Naive thymus-derived CD8-positive, alpha-beta T cell (primary cell): ENCODE measurements at regions not wholly inside any gene's neighbourhood (a gene's known extent, or its start where the extent isn't known, plus 50 kb on each side); places are given as distances from the start of the nearest gene placed in this dataset.

ENCODE experiments used
- ATAC-seq, 2 donors: fragments of 150-1000 bp; cut with Tn5 transposase in 1 of 2; sonication (Bioruptor Pico), chemical (Tn5 transposase) in 1 of 2; 1 replicate in 1 of 2; 2 replicates in 1 of 2; pipeline ENCODE4 v1.10.0; 2021; ENCODE audit warnings: mild to moderate bottlenecking in 2 of 2, moderate library complexity in 2 of 2
- POLR2A ChIA-PET: fragments of 350-600 bp; sonication (Branson Sonifier 250); formaldehyde crosslinking; loops from one replicate; lab custom pipeline; 2021; ENCODE audit warnings: antibody characterized with exemption; lab: Charles Lee
- DNase-seq, 10 donors: peaks; one replicate each; pipeline versions ENCODE4 v3.0.0 to v3.0.0-alpha.2; 2020 to 2022
- H3K27ac Mint-ChIP-seq, 10 donors: one replicate each; pipeline ENCODE4 v1.8.0; 2020 to 2022; ENCODE audit warnings: mild to moderate bottlenecking in 10 of 10, mixed read lengths in 10 of 10, moderate library complexity in 4 of 10, inconsistent platforms in 1 of 10
- H3K27me3 Mint-ChIP-seq, 5 donors: one replicate each; pipeline ENCODE4 v1.8.0; 2021 to 2022; ENCODE audit warnings: mixed read lengths in 5 of 5
- H3K36me3 Mint-ChIP-seq, 3 donors: one replicate each; pipeline ENCODE4 v1.8.0; 2020 to 2022; ENCODE audit warnings: mixed read lengths in 3 of 3, mild to moderate bottlenecking in 2 of 3, inconsistent platforms in 1 of 3
- H3K4me1 Mint-ChIP-seq, 4 donors: one replicate each; pipeline ENCODE4 v1.8.0; 2021 to 2022; ENCODE audit warnings: mixed read lengths in 4 of 4
- H3K4me3 Mint-ChIP-seq, 10 donors: one replicate each; pipeline ENCODE4 v1.8.0; 2020 to 2022; ENCODE audit warnings: mild to moderate bottlenecking in 10 of 10, mixed read lengths in 10 of 10, moderate library complexity in 6 of 10, inconsistent platforms in 1 of 10
- H3K9me3 Mint-ChIP-seq, 9 donors: one replicate each; pipeline ENCODE4 v1.8.0; 2020 to 2022; ENCODE audit warnings: mixed read lengths in 9 of 9, mild to moderate bottlenecking in 3 of 9, inconsistent platforms in 1 of 9, moderate library complexity in 1 of 9

GRCh38 chr1:81006502-81006901, 794.2 kb upstream of the ADGRL2 start:
- no peak for ATAC-seq
- POLR2A ChIA-PET: no interaction called here
- H3K27me3 Mint-ChIP-seq: no peaks in the 10 kb centered on the region
- peaks cover 0 to 29% (median 3%) of the 10 kb centered on the region in 9 donors for H3K9me3 Mint-ChIP-seq
- DNase-seq: no peak
- no peaks in the 10 kb centered on the region for H3K36me3 Mint-ChIP-seq
- no peak overlapping the region for H3K4me3 Mint-ChIP-seq
- no peaks in the 10 kb centered on the region for H3K4me1 Mint-ChIP-seq
- H3K27ac Mint-ChIP-seq: no peak overlapping the region

GRCh38 chr1:81004011-81004410, 796.7 kb upstream of the ADGRL2 start:
- Mint-ChIP-seq H3K27ac (no peak overlapping the region), H3K36me3 (peaks cover 0 to 5% (median 0%) of the 10 kb centered on the region in 3 donors), H3K4me3 (no peak overlapping the region), H3K27me3 (no peaks in the 10 kb centered on the region), H3K9me3 (peaks cover 0 to 31% (median 7%) of the 10 kb centered on the region in 9 donors), H3K4me1 (no peaks in the 10 kb centered on the region)
- DNase-seq (no peak), ATAC-seq (no peak)
- POLR2A ChIA-PET: no interaction called here

GRCh38 chr1:80994934-80995333, 805.8 kb upstream of the ADGRL2 start:
- POLR2A ChIA-PET: no interaction called here
- H3K4me3 Mint-ChIP-seq: no peak overlapping the region
- H3K27ac Mint-ChIP-seq: no peak overlapping the region
- no peaks in the 10 kb centered on the region for H3K27me3 Mint-ChIP-seq
- DNase-seq (no peak), ATAC-seq (no peak)
- peaks cover 0 to 17% (median 2%) of the 10 kb centered on the region in 9 donors for H3K9me3 Mint-ChIP-seq
- H3K4me1 Mint-ChIP-seq: peaks cover 0 to 3% (median 0%) of the 10 kb centered on the region in 4 donors
- H3K36me3 Mint-ChIP-seq: no peaks in the 10 kb centered on the region

GRCh38 chr1:80994038-80994437, 806.7 kb upstream of the ADGRL2 start:
- Mint-ChIP-seq H3K9me3 (peaks cover 0 to 17% (median 6%) of the 10 kb centered on the region in 9 donors), H3K4me1 (peaks cover 0 to 3% (median 0%) of the 10 kb centered on the region in 4 donors), H3K36me3 (no peaks in the 10 kb centered on the region), H3K27ac (no peak overlapping the region), H3K27me3 (no peaks in the 10 kb centered on the region), H3K4me3 (no peak overlapping the region)
- DNase-seq (no peak), ATAC-seq (no peak)
- POLR2A ChIA-PET: no interaction called here

GRCh38 chr1:80993154-80993980, 807.4 kb upstream of the ADGRL2 start:
- Mint-ChIP-seq H3K27ac (no peak overlapping the region), H3K4me1 (peaks cover 0 to 3% (median 0%) of the 10 kb centered on the region in 4 donors), H3K36me3 (no peaks in the 10 kb centered on the region), H3K9me3 (peaks cover 0 to 17% (median 6%) of the 10 kb centered on the region in 9 donors), H3K4me3 (no peak overlapping the region), H3K27me3 (no peaks in the 10 kb centered on the region)
- ATAC-seq (no peak), DNase-seq (no peak)
- POLR2A ChIA-PET: no interaction called here

- no peak for DNase-seq
- no peaks in the 10 kb centered on the region for H3K4me1 Mint-ChIP-seq
- no peak overlapping the region for H3K4me3 Mint-ChIP-seq
- H3K36me3 Mint-ChIP-seq: no peaks in the 10 kb centered on the region
- POLR2A ChIA-PET: no interaction called here
- no peak overlapping the region for H3K27ac Mint-ChIP-seq
- peaks cover 0 to 16% (median 2%) of the 10 kb centered on the region in 9 donors for H3K9me3 Mint-ChIP-seq
- no peaks in the 10 kb centered on the region for H3K27me3 Mint-ChIP-seq
- no peak for ATAC-seq
Observed at GRCh38 chr1:80989455-80989854, 811.3 kb upstream of the ADGRL2 start.

- Mint-ChIP-seq H3K4me1 (no peaks in the 10 kb centered on the region), H3K27ac (peak overlapping the region in 1 of 10 donors; percentile 42), H3K4me3 (no peak overlapping the region), H3K27me3 (no peaks in the 10 kb centered on the region), H3K36me3 (no peaks in the 10 kb centered on the region), H3K9me3 (peaks cover 0 to 16% (median 0%) of the 10 kb centered on the region in 9 donors)
- ATAC-seq: no peak
- DNase-seq: no peak
- POLR2A ChIA-PET: no interaction called here
Observed at GRCh38 chr1:80988926-80989325, 811.8 kb upstream of the ADGRL2 start.

GRCh38 chr1:80987824-80988223, 812.9 kb upstream of the ADGRL2 start:
- Mint-ChIP-seq H3K9me3 (peaks cover 0 to 16% (median 0%) of the 10 kb centered on the region in 9 donors), H3K4me1 (no peaks in the 10 kb centered on the region), H3K4me3 (no peak overlapping the region), H3K27me3 (no peaks in the 10 kb centered on the region), H3K27ac (no peak overlapping the region), H3K36me3 (no peaks in the 10 kb centered on the region)
- no peak for ATAC-seq
- no peak for DNase-seq
- POLR2A ChIA-PET: no interaction called here

- Mint-ChIP-seq H3K4me1 (no peaks in the 10 kb centered on the region), H3K27ac (no peak overlapping the region), H3K36me3 (no peaks in the 10 kb centered on the region), H3K27me3 (no peaks in the 10 kb centered on the region), H3K4me3 (no peak overlapping the region), H3K9me3 (peaks cover 0 to 16% (median under 1%) of the 10 kb centered on the region in 9 donors)
- DNase-seq (no peak), ATAC-seq (no peak)
- POLR2A ChIA-PET: no interaction called here
Observed at GRCh38 chr1:80987106-80987505, 813.6 kb upstream of the ADGRL2 start.

- Mint-ChIP-seq H3K36me3 (no peaks in the 10 kb centered on the region), H3K4me1 (peaks cover 0 to 1% (median 0%) of the 10 kb centered on the region in 4 donors), H3K9me3 (peaks cover 0 to 23% (median 9%) of the 10 kb centered on the region in 9 donors), H3K27ac (no peak overlapping the region), H3K27me3 (no peaks in the 10 kb centered on the region), H3K4me3 (no peak overlapping the region)
- no peak for DNase-seq
- ATAC-seq: no peak
- POLR2A ChIA-PET: no interaction called here
Observed at GRCh38 chr1:80982831-80983230, 817.9 kb upstream of the ADGRL2 start.

GRCh38 chr1:80973101-80973500, 827.6 kb upstream of the ADGRL2 start:
- H3K27ac Mint-ChIP-seq: no peak overlapping the region
- DNase-seq: no peak
- no peak for ATAC-seq
- no peaks in the 10 kb centered on the region for H3K36me3 Mint-ChIP-seq
- H3K27me3 Mint-ChIP-seq: no peaks in the 10 kb centered on the region
- POLR2A ChIA-PET: no interaction called here
- peaks cover 0 to 21% (median 8%) of the 10 kb centered on the region in 9 donors for H3K9me3 Mint-ChIP-seq
- H3K4me1 Mint-ChIP-seq: peaks cover 0 to 1% (median 0%) of the 10 kb centered on the region in 4 donors
- H3K4me3 Mint-ChIP-seq: no peak overlapping the region

- POLR2A ChIA-PET: no interaction called here
- ATAC-seq (no peak), DNase-seq (no peak)
- Mint-ChIP-seq H3K27ac (no peak overlapping the region), H3K4me3 (no peak overlapping the region), H3K4me1 (no peaks in the 10 kb centered on the region), H3K27me3 (no peaks in the 10 kb centered on the region), H3K36me3 (no peaks in the 10 kb centered on the region), H3K9me3 (peaks cover 0 to 15% (median 0%) of the 10 kb centered on the region in 9 donors)
Observed at GRCh38 chr1:80966266-80966665, 834.5 kb upstream of the ADGRL2 start.

- DNase-seq (no peak), ATAC-seq (no peak)
- Mint-ChIP-seq H3K36me3 (no peaks in the 10 kb centered on the region), H3K9me3 (peaks cover 0 to 15% (median 2%) of the 10 kb centered on the region in 9 donors), H3K4me3 (no peak overlapping the region), H3K27me3 (no peaks in the 10 kb centered on the region), H3K27ac (no peak overlapping the region), H3K4me1 (no peaks in the 10 kb centered on the region)
- POLR2A ChIA-PET: no interaction called here
Observed at GRCh38 chr1:80962564-80962963, 838.2 kb upstream of the ADGRL2 start.
